ENCODE measurements at regions not wholly inside any gene's neighbourhood (a gene's known extent, or its start where the extent isn't known, plus 50 kb on each side); places are given as distances from the start of the nearest gene placed in this dataset.

DNA sequence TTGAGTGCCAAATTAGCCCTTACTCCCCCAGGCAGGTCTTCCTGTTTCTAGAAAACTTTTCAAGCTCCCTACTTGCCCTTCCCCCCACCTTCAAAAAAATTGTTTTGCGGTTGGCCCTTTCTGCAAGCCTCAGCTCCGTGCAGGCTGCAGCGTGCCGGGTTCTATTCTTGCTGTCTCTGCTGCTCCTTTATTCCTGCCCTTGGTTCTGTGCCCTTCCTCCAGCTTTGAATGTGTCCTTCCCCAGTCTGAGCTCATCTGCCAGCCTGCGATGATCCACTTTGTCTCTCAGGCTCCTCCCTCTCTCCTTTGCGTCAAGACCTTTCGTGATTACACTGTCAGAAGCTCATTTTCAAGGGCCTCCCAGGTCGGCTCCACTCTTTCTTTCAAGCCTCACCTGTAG lies 98.6 kb downstream of the IRF2BPL start:
- TF ChIP-seq JUNB (IDR thresholded peaks at IDR 0.05; ENCODE audit: unreplicated experiment) (no peak), POLR2AphosphoS5 (IDR thresholded peaks at IDR 0.05; ENCODE audit: low read depth) (no peak), CREB1 (CRISPR knock-in tag; IDR thresholded peaks at IDR 0.05; ENCODE audit: low read depth) (no peak), EZH2phosphoT487 (IDR thresholded peaks at IDR 0.05; ENCODE audit: unreplicated experiment) (no peak), NANOG (IDR thresholded peaks at IDR 0.05; ENCODE audit: borderline replicate concordance) (no peak), EZH2 (IDR thresholded peaks at IDR 0.05; ENCODE audit: low read depth, unreplicated experiment) (no peak)
- TF ChIP-seq, protein P1, sequence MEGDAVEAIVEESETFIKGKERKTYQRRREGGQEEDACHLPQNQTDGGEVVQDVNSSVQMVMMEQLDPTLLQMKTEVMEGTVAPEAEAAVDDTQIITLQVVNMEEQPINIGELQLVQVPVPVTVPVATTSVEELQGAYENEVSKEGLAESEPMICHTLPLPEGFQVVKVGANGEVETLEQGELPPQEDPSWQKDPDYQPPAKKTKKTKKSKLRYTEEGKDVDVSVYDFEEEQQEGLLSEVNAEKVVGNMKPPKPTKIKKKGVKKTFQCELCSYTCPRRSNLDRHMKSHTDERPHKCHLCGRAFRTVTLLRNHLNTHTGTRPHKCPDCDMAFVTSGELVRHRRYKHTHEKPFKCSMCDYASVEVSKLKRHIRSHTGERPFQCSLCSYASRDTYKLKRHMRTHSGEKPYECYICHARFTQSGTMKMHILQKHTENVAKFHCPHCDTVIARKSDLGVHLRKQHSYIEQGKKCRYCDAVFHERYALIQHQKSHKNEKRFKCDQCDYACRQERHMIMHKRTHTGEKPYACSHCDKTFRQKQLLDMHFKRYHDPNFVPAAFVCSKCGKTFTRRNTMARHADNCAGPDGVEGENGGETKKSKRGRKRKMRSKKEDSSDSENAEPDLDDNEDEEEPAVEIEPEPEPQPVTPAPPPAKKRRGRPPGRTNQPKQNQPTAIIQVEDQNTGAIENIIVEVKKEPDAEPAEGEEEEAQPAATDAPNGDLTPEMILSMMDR (conservative IDR thresholded peaks at IDR 0.05; ENCODE audit: low read depth in 2 of 2): no peak
- TF ChIP-seq, protein P2, sequence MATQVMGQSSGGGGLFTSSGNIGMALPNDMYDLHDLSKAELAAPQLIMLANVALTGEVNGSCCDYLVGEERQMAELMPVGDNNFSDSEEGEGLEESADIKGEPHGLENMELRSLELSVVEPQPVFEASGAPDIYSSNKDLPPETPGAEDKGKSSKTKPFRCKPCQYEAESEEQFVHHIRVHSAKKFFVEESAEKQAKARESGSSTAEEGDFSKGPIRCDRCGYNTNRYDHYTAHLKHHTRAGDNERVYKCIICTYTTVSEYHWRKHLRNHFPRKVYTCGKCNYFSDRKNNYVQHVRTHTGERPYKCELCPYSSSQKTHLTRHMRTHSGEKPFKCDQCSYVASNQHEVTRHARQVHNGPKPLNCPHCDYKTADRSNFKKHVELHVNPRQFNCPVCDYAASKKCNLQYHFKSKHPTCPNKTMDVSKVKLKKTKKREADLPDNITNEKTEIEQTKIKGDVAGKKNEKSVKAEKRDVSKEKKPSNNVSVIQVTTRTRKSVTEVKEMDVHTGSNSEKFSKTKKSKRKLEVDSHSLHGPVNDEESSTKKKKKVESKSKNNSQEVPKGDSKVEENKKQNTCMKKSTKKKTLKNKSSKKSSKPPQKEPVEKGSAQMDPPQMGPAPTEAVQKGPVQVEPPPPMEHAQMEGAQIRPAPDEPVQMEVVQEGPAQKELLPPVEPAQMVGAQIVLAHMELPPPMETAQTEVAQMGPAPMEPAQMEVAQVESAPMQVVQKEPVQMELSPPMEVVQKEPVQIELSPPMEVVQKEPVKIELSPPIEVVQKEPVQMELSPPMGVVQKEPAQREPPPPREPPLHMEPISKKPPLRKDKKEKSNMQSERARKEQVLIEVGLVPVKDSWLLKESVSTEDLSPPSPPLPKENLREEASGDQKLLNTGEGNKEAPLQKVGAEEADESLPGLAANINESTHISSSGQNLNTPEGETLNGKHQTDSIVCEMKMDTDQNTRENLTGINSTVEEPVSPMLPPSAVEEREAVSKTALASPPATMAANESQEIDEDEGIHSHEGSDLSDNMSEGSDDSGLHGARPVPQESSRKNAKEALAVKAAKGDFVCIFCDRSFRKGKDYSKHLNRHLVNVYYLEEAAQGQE (IDR thresholded peaks at IDR 0.05; ENCODE audit: unreplicated experiment): no peak
